DND-41 (cell line): ENCODE measurements at regions not wholly inside any gene's neighbourhood (a gene's known extent, or its start where the extent isn't known, plus 50 kb on each side); places are given as distances from the start of the nearest gene placed in this dataset.

Source experiments
- EZH2 ChIP-seq: IDR thresholded peaks from 3 replicates; pipeline ENCODE4 v1.6.1; 2012; ENCODE audit warnings: borderline replicate concordance, low read depth, mild to moderate bottlenecking, moderate library complexity, low read length, inconsistent platforms; ENCODE audit not compliant: severe bottlenecking
- TF ChIP-seq, protein P1 (sequence below): IDR thresholded peaks from 2 replicates; pipeline ENCODE4 v1.5.1; 2012; ENCODE audit warnings: borderline replicate concordance, low read length, moderate library complexity, mild to moderate bottlenecking; ENCODE audit not compliant: poor library complexity, severe bottlenecking; ENCODE audit errors: extremely low read depth

GRCh38 chr19:29129148-29129547 is 83.8 kb downstream of the UQCRFS1 start:
- TF ChIP-seq, protein P1, sequence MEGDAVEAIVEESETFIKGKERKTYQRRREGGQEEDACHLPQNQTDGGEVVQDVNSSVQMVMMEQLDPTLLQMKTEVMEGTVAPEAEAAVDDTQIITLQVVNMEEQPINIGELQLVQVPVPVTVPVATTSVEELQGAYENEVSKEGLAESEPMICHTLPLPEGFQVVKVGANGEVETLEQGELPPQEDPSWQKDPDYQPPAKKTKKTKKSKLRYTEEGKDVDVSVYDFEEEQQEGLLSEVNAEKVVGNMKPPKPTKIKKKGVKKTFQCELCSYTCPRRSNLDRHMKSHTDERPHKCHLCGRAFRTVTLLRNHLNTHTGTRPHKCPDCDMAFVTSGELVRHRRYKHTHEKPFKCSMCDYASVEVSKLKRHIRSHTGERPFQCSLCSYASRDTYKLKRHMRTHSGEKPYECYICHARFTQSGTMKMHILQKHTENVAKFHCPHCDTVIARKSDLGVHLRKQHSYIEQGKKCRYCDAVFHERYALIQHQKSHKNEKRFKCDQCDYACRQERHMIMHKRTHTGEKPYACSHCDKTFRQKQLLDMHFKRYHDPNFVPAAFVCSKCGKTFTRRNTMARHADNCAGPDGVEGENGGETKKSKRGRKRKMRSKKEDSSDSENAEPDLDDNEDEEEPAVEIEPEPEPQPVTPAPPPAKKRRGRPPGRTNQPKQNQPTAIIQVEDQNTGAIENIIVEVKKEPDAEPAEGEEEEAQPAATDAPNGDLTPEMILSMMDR: no peak
- TF ChIP-seq EZH2: no peak
